Ovary (tissue), 7 donors: ENCODE measurements at regions not wholly inside any gene's neighbourhood (a gene's known extent, or its start where the extent isn't known, plus 50 kb on each side); places are given as distances from the start of the nearest gene placed in this dataset.

Experiments
- DNase-seq, 5 donors: peaks; one replicate each; pipeline ENCODE4 v3.0.0-alpha.2; 2019 to 2020
- H3K27ac ChIP-seq, 2 donors: fragments of 200-600 bp; one replicate each; pipeline versions ENCODE4 v1.5.1 to v1.8.0; 2019 to 2022
- H3K27me3 ChIP-seq: fragments of 200-600 bp; one replicate; pipeline ENCODE4 v1.8.0; 2022
- H3K36me3 ChIP-seq: fragments of 200-600 bp; sonication (generic); one replicate; pipeline ENCODE4 v1.5.1; 2019
- H3K4me1 ChIP-seq: one replicate; pipeline ENCODE4 v1.8.1; 2013; ENCODE audit warnings: mild to moderate bottlenecking, moderate library complexity; ENCODE audit not compliant: insufficient read depth
- H3K4me3 ChIP-seq: fragments of 200-600 bp; sonication (generic); one replicate; pipeline ENCODE4 v1.5.1; 2017
- H3K9me3 ChIP-seq, 2 donors: fragments of 200-600 bp in 1 of 2; sonication (generic) in 1 of 2; one replicate each; pipeline versions ENCODE4 v1.5.1 to v1.8.1; 2013 to 2019; ENCODE audit warnings: mild to moderate bottlenecking in 1 of 2, moderate library complexity in 1 of 2
- CTCF ChIP-seq, 3 donors: fragments of 450-650 bp in 2 of 3; fragments of 200-600 bp in 1 of 3; IDR thresholded peaks; one replicate each; pipeline versions ENCODE4 v1.5.1 to v1.8.0; 2016 to 2022; ENCODE audit warnings: antibody characterized with exemption in 3 of 3, mild to moderate bottlenecking in 1 of 3
- EP300 ChIP-seq: sonication (generic); formaldehyde crosslinking; IDR thresholded peaks from one replicate; pipeline ENCODE4 v1.6.1; 2017; ENCODE audit warnings: antibody characterized with exemption
- POLR2A ChIP-seq: fragments of 450-650 bp; IDR thresholded peaks from one replicate; pipeline ENCODE4 v1.6.1; 2017; ENCODE audit warnings: antibody characterized with exemption, mild to moderate bottlenecking, moderate library complexity
- WGBS, 3 donors: extraction: QIAGEN DNeasy Blood & Tissue Kit in 1 of 3; methylation state at CpG; one replicate each; pipeline versions ENCODE4 v1.1.5 to v1.1.7; 2013 to 2017; 5-methylcytosine and 5-hydroxymethylcytosine counted together
- intact Hi-C, 4 donors: fragments of 100-400 bp; cut with DNase I; formaldehyde crosslinking; loops; one replicate each; pipeline versions ENCODE4 v1.11.0 to v1.15.1; 2022 to 2023
- donor health status: DM: no; HTN: no; CAD: no; lungs with moderate emphysema.
- donor health status: DM: no; HTN: no; CAD: no.
- donor health status: Bipolar disorder and iron deficiency.
- donor health status: DM: no; HTN: no; CAD: no.
- donor health status: DM: yes; HTN: yes; CAD: no.

- H3K36me3 ChIP-seq, result no peaks in the 10 kb centered on the region
- H3K9me3 ChIP-seq, result no peaks in the 10 kb centered on the region
- no peaks in the 10 kb centered on the region for H3K4me1 ChIP-seq
- H3K27ac ChIP-seq, result no peak overlapping the region
- no peaks in the 10 kb centered on the region for H3K27me3 ChIP-seq
- TF ChIP-seq CTCF (IDR thresholded peaks at IDR 0.05) (no peak), EP300 (no peak), POLR2A (no peak)
- no peak for DNase-seq
- no peak overlapping the region for H3K4me3 ChIP-seq
- 47 to 61% (median 52%) methylated on average over 4 of the region's 4 CpGs for WGBS, 3 donors
- intact Hi-C loops, result no loop called here
These were observed 168.5 kb downstream of the SLC24A2 start for GRCh38 chr9:19620326-19620725.

- intact Hi-C loops, result no loop called here
- WGBS, 3 donors, result 51 to 70% (median 56%) methylated on average over 7 of the region's 7 CpGs
These were observed 169.6 kb downstream of the SLC24A2 start for GRCh38 chr9:19619221-19619620.

GRCh38 chr9:19618816-19619215 is 170.0 kb downstream of the SLC24A2 start:
- Histone ChIP-seq H3K27ac (no peak overlapping the region), H3K36me3 (no peaks in the 10 kb centered on the region), H3K4me1 (no peaks in the 10 kb centered on the region), H3K4me3 (no peak overlapping the region), H3K27me3 (no peaks in the 10 kb centered on the region), H3K9me3 (no peaks in the 10 kb centered on the region)
- WGBS, 3 donors, result 41 to 66% (median 66%) methylated on average over 2 of the region's 2 CpGs
- TF ChIP-seq EP300 (no peak), CTCF (IDR thresholded peaks at IDR 0.05) (no peak), POLR2A (no peak)
- no peak for DNase-seq
- intact Hi-C loops, result no loop called here

More at GRCh38 chr9:19619221-19619620, 169.6 kb downstream of the SLC24A2 start:
- no peak for DNase-seq
- H3K36me3 ChIP-seq, result no peaks in the 10 kb centered on the region
- no peaks in the 10 kb centered on the region for H3K27me3 ChIP-seq
- no peaks in the 10 kb centered on the region for H3K9me3 ChIP-seq
- H3K4me3 ChIP-seq, result no peak overlapping the region
- no peak for TF ChIP-seq EP300
- TF ChIP-seq CTCF (IDR thresholded peaks at IDR 0.05), result no peak
- no peak for TF ChIP-seq POLR2A
- no peak overlapping the region for H3K27ac ChIP-seq
- H3K4me1 ChIP-seq, result no peaks in the 10 kb centered on the region

- Histone ChIP-seq H3K4me1 (no peaks in the 10 kb centered on the region), H3K9me3 (no peaks in the 10 kb centered on the region), H3K36me3 (no peaks in the 10 kb centered on the region), H3K4me3 (no peak overlapping the region), H3K27ac (no peak overlapping the region), H3K27me3 (no peaks in the 10 kb centered on the region)
- intact Hi-C loops, result no loop called here
- TF ChIP-seq EP300 (no peak), POLR2A (no peak), CTCF (IDR thresholded peaks at IDR 0.05) (no peak)
- 64 to 78% (median 73%) methylated on average over 6 of the region's 6 CpGs for whole genome bisulfite sequencing, 3 donors
- no peak for DNase-seq
These were observed 173.7 kb downstream of the SLC24A2 start for GRCh38 chr9:19615036-19615624.
